DND-41 (cell line): ENCODE measurements at regions not wholly inside any gene's neighbourhood (a gene's known extent, or its start where the extent isn't known, plus 50 kb on each side); places are given as distances from the start of the nearest gene placed in this dataset.

Experiments
- ATAC-seq: fragments of 200-7000 bp; cut with Tn5 transposase; 3 replicates; pipeline ENCODE4 v1.9.1; 2021; ENCODE audit warnings: low read depth; ENCODE audit not compliant: insufficient read depth
- DNase-seq: peaks from one replicate; pipeline ENCODE4 v3.0.0-alpha.2; 2020
- H2AFZ ChIP-seq: 2 replicates; pipeline ENCODE4 v1.6.0; 2012; ENCODE audit warnings: low read depth, low read length
- H3K27ac ChIP-seq: 2 replicates; pipeline ENCODE4 v1.5.1; 2012; ENCODE audit warnings: low read length, inconsistent platforms
- H3K27me3 ChIP-seq: fragments of 200-600 bp; sonication (generic); 2 replicates; pipeline ENCODE4 v1.6.0; 2012; ENCODE audit warnings: low read length, mild to moderate bottlenecking, inconsistent platforms; ENCODE audit not compliant: insufficient read depth, poor library complexity
- H3K36me3 ChIP-seq: 2 replicates; pipeline ENCODE4 v1.5.1; 2012; ENCODE audit warnings: low read length, inconsistent platforms; ENCODE audit not compliant: insufficient read depth
- H3K4me1 ChIP-seq: 2 replicates; pipeline ENCODE4 v1.5.1; 2012; ENCODE audit warnings: mild to moderate bottlenecking, low read length; ENCODE audit not compliant: insufficient read depth
- H3K4me2 ChIP-seq: 2 replicates; pipeline ENCODE4 v1.6.0; 2012; ENCODE audit warnings: mild to moderate bottlenecking, moderate library complexity, low read length, inconsistent platforms; ENCODE audit not compliant: insufficient read depth
- H3K4me3 ChIP-seq, 2 experiments: fragments of 200-600 bp in 1 of 2; shearing (Covaris generic) in 1 of 2; 2 replicates each; pipeline ENCODE4 v1.5.1; 2012 to 2016; ENCODE audit warnings: inconsistent platforms in 2 of 2, low read length in 2 of 2, mild to moderate bottlenecking in 2 of 2, low read depth in 1 of 2, moderate library complexity in 1 of 2
- H3K79me2 ChIP-seq: 2 replicates; pipeline ENCODE4 v1.6.0; 2012; ENCODE audit warnings: low read length, inconsistent platforms; ENCODE audit not compliant: insufficient read depth
- H3K9ac ChIP-seq: 2 replicates; pipeline ENCODE4 v1.6.0; 2012; ENCODE audit warnings: low read depth, mild to moderate bottlenecking, inconsistent platforms, low read length, moderate library complexity
- H3K9me3 ChIP-seq: 2 replicates; pipeline ENCODE4 v1.5.1; 2012; ENCODE audit warnings: low read length, moderate library complexity, mild to moderate bottlenecking, inconsistent platforms; ENCODE audit not compliant: insufficient read depth, severe bottlenecking
- H4K20me1 ChIP-seq: 2 replicates; pipeline ENCODE4 v1.6.0; 2012; ENCODE audit warnings: low read length; ENCODE audit not compliant: insufficient read depth
- EZH2 ChIP-seq: IDR thresholded peaks from 3 replicates; pipeline ENCODE4 v1.6.1; 2012; ENCODE audit warnings: borderline replicate concordance, low read depth, mild to moderate bottlenecking, moderate library complexity, low read length, inconsistent platforms; ENCODE audit not compliant: severe bottlenecking
- TF ChIP-seq, protein P1 (sequence below): IDR thresholded peaks from 2 replicates; pipeline ENCODE4 v1.5.1; 2012; ENCODE audit warnings: borderline replicate concordance, low read length, moderate library complexity, mild to moderate bottlenecking; ENCODE audit not compliant: poor library complexity, severe bottlenecking; ENCODE audit errors: extremely low read depth

DNA sequence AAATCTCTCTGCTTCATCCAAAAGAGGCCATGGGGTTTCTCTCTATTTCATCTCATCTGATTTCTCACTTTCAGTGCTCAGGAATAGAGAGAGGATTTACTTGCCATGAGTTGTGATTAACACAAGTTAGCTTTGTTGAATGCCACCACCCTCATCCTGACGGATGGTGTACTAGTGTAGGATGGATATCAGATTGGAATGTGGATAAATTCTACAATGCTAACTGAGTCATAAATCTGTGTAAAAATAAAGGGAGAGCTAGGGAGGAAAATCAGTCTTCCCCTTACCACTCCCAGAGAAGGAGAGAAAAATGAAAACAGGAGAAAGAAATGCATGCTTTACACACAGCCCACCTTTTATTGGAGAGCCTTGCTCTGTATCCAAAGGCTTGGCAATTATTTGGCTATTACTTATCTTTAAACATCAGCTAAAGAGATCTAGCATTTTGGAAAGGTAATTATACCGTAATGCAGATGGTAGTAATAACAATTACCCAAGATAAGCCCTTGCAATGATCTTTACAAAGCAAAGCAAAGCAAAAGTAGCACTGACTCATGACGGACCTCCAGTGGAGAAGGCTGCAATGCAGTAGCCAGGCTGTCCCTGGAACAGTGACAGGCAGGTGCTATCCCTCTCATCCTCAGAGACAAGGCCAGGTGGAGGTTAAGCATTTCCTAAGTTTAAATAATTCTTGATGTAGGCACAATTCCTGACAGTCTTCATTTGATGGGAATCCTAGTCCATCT, 306.3 kb upstream of the PPARGC1A start:
- TF ChIP-seq, protein P1, sequence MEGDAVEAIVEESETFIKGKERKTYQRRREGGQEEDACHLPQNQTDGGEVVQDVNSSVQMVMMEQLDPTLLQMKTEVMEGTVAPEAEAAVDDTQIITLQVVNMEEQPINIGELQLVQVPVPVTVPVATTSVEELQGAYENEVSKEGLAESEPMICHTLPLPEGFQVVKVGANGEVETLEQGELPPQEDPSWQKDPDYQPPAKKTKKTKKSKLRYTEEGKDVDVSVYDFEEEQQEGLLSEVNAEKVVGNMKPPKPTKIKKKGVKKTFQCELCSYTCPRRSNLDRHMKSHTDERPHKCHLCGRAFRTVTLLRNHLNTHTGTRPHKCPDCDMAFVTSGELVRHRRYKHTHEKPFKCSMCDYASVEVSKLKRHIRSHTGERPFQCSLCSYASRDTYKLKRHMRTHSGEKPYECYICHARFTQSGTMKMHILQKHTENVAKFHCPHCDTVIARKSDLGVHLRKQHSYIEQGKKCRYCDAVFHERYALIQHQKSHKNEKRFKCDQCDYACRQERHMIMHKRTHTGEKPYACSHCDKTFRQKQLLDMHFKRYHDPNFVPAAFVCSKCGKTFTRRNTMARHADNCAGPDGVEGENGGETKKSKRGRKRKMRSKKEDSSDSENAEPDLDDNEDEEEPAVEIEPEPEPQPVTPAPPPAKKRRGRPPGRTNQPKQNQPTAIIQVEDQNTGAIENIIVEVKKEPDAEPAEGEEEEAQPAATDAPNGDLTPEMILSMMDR, result no peak
- no peak for TF ChIP-seq EZH2
- DNase-seq, result no peak
- no peaks in the 10 kb centered on the region for H3K36me3 ChIP-seq
- no peak overlapping the region for H3K27ac ChIP-seq
- no peaks in the 10 kb centered on the region for H3K79me2 ChIP-seq
- no peaks in the 10 kb centered on the region for H3K27me3 ChIP-seq
- no peak overlapping the region for H2AFZ ChIP-seq
- no peaks in the 10 kb centered on the region for H3K4me1 ChIP-seq
- no peaks in the 10 kb centered on the region for H3K9me3 ChIP-seq
- no peak overlapping the region for H3K4me3 ChIP-seq
- H3K4me2 ChIP-seq, result no peak overlapping the region
- no peaks in the 10 kb centered on the region for H4K20me1 ChIP-seq
- no peak overlapping the region for H3K9ac ChIP-seq
- ATAC-seq, result no peak

DNA sequence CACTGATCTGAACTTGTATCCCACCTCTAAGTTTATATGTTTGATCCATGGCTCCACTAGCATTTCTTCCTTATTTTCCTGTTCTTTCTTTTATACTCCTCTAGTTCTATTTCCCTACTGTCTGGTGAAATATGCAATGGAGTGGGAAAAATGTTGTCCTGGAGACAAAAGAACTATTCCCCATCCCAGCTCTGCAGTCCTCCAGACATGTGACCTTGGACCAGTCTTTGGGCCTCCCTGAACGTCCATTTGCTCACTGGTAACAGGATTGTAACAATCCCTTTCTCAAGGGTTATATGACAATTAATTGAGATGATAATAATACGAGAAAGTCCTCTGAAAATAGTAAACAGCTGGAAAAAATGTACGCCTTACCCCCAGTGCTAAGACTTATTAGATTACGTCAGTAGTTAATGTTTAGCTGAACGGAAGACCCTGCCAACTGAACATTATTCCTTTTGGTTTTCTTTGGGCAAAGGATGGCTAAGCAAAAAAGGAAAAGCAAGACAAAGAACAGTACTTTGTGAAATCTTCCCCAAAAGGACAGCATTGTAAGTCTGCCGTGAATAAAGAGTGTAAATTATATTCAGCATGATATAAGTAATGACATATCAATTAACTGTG, 302.3 kb upstream of the PPARGC1A start:
- H3K27me3 ChIP-seq, result no peaks in the 10 kb centered on the region
- H3K4me3 ChIP-seq, result no peak overlapping the region
- H3K27ac ChIP-seq, result no peak overlapping the region
- no peaks in the 10 kb centered on the region for H3K4me1 ChIP-seq
- H3K4me2 ChIP-seq, result no peak overlapping the region
- H3K9me3 ChIP-seq, result no peaks in the 10 kb centered on the region
- H3K36me3 ChIP-seq, result no peaks in the 10 kb centered on the region
- no peak overlapping the region for H2AFZ ChIP-seq
- no peaks in the 10 kb centered on the region for H3K79me2 ChIP-seq
- no peak for TF ChIP-seq EZH2
- TF ChIP-seq, protein P1, result no peak
- no peak for ATAC-seq
- no peaks in the 10 kb centered on the region for H4K20me1 ChIP-seq
- no peak for DNase-seq
- no peak overlapping the region for H3K9ac ChIP-seq

DNA sequence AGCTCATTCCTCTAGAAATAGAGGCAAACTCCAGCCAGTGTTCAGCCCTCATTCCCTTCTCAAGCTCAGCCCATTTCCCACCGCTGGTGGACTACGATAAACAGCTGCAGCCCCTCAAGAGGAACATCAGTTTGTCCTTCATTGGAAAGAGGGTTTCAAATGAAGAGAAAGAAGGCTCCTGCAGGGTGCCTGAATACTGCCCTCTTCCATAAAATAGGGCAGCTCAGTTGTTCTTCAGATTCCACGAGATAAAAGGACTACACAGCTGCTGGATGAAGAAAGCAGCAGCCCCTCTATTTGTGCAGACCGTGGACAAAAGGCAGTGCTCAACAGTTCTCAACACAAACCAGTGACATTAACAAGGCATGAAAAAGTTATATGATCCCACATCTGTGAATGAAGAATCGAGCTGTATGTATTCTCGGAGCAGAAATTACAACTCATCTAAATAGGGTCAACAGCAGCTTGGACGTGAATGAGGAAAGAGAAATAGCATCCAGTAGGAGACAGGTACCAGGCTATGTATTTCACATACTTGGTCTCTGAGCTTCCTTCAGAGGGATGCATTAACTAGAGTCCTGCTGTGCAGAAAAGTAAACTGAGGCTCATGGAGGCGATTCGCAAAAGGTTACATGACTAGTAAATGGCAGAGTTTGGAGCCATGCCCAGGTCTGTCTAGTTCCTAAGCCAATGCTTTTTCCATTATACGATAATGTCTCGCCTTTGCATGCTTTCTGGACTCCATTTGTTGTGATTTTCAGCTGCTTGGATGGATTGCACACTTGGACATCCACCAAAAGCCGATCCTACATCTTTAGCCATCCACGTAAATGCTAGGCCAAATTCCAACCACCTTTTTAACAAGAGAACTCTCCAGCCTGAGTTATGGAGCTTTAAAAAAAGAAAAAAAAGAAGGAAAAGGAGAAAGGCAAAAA, 301.2 kb upstream of the PPARGC1A start:
- DNase-seq (no peak), ATAC-seq (no peak)
- no peak overlapping the region for H3K4me2 ChIP-seq
- H3K9me3 ChIP-seq, result no peaks in the 10 kb centered on the region
- TF ChIP-seq EZH2, result no peak
- TF ChIP-seq, protein P1, result no peak
- H3K4me3 ChIP-seq, result no peak overlapping the region
- H2AFZ ChIP-seq, result no peak overlapping the region
- H4K20me1 ChIP-seq, result no peaks in the 10 kb centered on the region
- no peaks in the 10 kb centered on the region for H3K36me3 ChIP-seq
- H3K27me3 ChIP-seq, result no peaks in the 10 kb centered on the region
- H3K79me2 ChIP-seq, result no peaks in the 10 kb centered on the region
- H3K27ac ChIP-seq, result no peak overlapping the region
- H3K9ac ChIP-seq, result no peak overlapping the region
- no peaks in the 10 kb centered on the region for H3K4me1 ChIP-seq
